HepG2 (cell line): ENCODE measurements at regions not wholly inside any gene's neighbourhood (a gene's known extent, or its start where the extent isn't known, plus 50 kb on each side); places are given as distances from the start of the nearest gene placed in this dataset.

Experiments
- ATAC-seq: fragments of 200-7000 bp; cut with Tn5 transposase; 3 replicates; pipeline ENCODE4 v1.9.1; 2020; ENCODE audit warnings: mild to moderate bottlenecking, moderate library complexity
- BruUV-seq: library from RNA; stranded (reverse); fragments of 400-500 nt; replicated peaks from 2 replicates; lab custom pipeline; 2021; lab: Mats Ljungman, UMichigan
- CTCF ChIA-PET: fragments of 300-600 bp; formaldehyde crosslinking; extraction: SDS; loops from one replicate; lab custom pipeline; 2021; ENCODE audit warnings: low total read pairs, inconsistent platforms, low intra/inter-chr PET ratio; lab: Yijun Ruan, JAX
- POLR2A ChIA-PET: fragments of 350-600 bp; sonication (Branson Sonifier 250); formaldehyde crosslinking; loops from one replicate; lab custom pipeline; 2020; ENCODE audit warnings: antibody characterized with exemption, inconsistent platforms; lab: Yijun Ruan, JAX
- DNase-seq: peaks from one replicate; pipeline ENCODE4 v3.0.0-alpha.2; 2015; ENCODE audit warnings: low spot score
- FAIRE-seq: peaks from 3 replicates; lab custom pipeline; 2011; peaks lifted over from hg19 to GRCh38; lab: Jason Lieb, UNC
- H2AFZ ChIP-seq: one replicate; pipeline ENCODE4 v1.6.1; 2011; ENCODE audit warnings: low read length, inconsistent platforms
- H3K27ac ChIP-seq: fragments of 300-600 bp; 3 replicates; pipeline ENCODE4 v1.8.0; 2011; ENCODE audit warnings: mixed run types, mild to moderate bottlenecking, mixed read lengths, low read length, inconsistent platforms; ENCODE audit not compliant: insufficient read depth; ENCODE audit errors: extremely low read length
- H3K27me3 ChIP-seq, 2 experiments: fragments of 200-600 bp in 1 of 2; 2 replicates in 1 of 2; 3 replicates in 1 of 2; pipeline versions ENCODE4 v1.6.0 to v1.8.0; 2011; ENCODE audit warnings: low read length in 2 of 2, mild to moderate bottlenecking in 2 of 2, moderate library complexity in 2 of 2, inconsistent platforms in 1 of 2; ENCODE audit not compliant: insufficient read depth in 2 of 2, control insufficient read depth in 1 of 2
- H3K36me3 ChIP-seq, 2 experiments: fragments of 200-600 bp in 1 of 2; replicated peaks in 1 of 2; 2 replicates in 1 of 2; 3 replicates in 1 of 2; pipeline versions ENCODE4 v1.5.1 to v1.8.0; 2011; ENCODE audit warnings: low read length in 2 of 2, inconsistent platforms in 1 of 2; ENCODE audit not compliant: insufficient read depth in 2 of 2, control insufficient read depth in 1 of 2
- H3K4me1 ChIP-seq: 2 replicates; pipeline ENCODE4 v1.5.1; 2012; ENCODE audit warnings: low read length, inconsistent platforms; ENCODE audit not compliant: insufficient read depth
- H3K4me2 ChIP-seq: 2 replicates; pipeline ENCODE4 v1.6.0; 2011; ENCODE audit warnings: low read depth, low read length, inconsistent platforms
- H3K4me3 ChIP-seq, 3 experiments: fragments of 200-600 bp in 1 of 3; sonication (generic), shearing (Covaris generic) in 1 of 3; replicated peaks in 1 of 3; 2 replicates each; pipeline ENCODE4 v1.5.1; 2011 to 2016; ENCODE audit warnings: low read length in 3 of 3, inconsistent platforms in 2 of 3, low read depth in 2 of 3, mild to moderate bottlenecking in 2 of 3, control low read depth in 1 of 3, mixed read lengths in 1 of 3; ENCODE audit not compliant: insufficient read depth in 1 of 3
- H3K79me2 ChIP-seq: one replicate; pipeline ENCODE4 v1.6.1; 2011; ENCODE audit warnings: low read length, inconsistent platforms; ENCODE audit not compliant: insufficient read depth
- H3K9ac ChIP-seq: 2 replicates; pipeline ENCODE4 v1.6.0; 2011; ENCODE audit warnings: mild to moderate bottlenecking, low read depth, low read length, inconsistent platforms; ENCODE audit not compliant: insufficient read depth
- H3K9me3 ChIP-seq: 2 replicates; pipeline ENCODE4 v1.5.1; 2012; ENCODE audit warnings: mild to moderate bottlenecking, low read length
- H4K20me1 ChIP-seq: 2 replicates; pipeline ENCODE4 v1.6.0; 2011; ENCODE audit warnings: inconsistent platforms, mild to moderate bottlenecking, low read length, moderate library complexity; ENCODE audit not compliant: insufficient read depth
- ARID2 ChIP-seq: sonication (generic); formaldehyde crosslinking; IDR thresholded peaks from 2 replicates; pipeline ENCODE4 v1.8.1; 2022; ENCODE audit warnings: mild to moderate bottlenecking, missing genetic modification reagents, borderline replicate concordance
- ARID5B ChIP-seq: IDR thresholded peaks from 2 replicates; pipeline ENCODE4 v1.4.0; 2020; ENCODE audit warnings: mild to moderate bottlenecking, missing genetic modification reagents
- FOXA1 ChIP-seq, 2 experiments: fragments of 450-650 bp in 1 of 2; sonication (generic) in 1 of 2; formaldehyde crosslinking in 1 of 2; IDR thresholded peaks; 2 replicates each; pipeline versions ENCODE4 v1.4.0 to v1.6.1; 2016 to 2020; ENCODE audit warnings: missing genetic modification reagents in 1 of 2
- FOXK2 ChIP-seq: fragments of 450-650 bp; IDR thresholded peaks from 2 replicates; pipeline ENCODE4 v1.6.1; 2016
- HNF1B ChIP-seq: sonication (generic); formaldehyde crosslinking; IDR thresholded peaks from 2 replicates; pipeline ENCODE4 v1.5.1; 2020; ENCODE audit warnings: mild to moderate bottlenecking, moderate library complexity, missing genetic modification reagents
- MAX ChIP-seq: IDR thresholded peaks from 2 replicates; pipeline ENCODE4 v1.6.1; 2012; ENCODE audit warnings: inconsistent platforms
- MIER2 ChIP-seq: IDR thresholded peaks from 2 replicates; pipeline ENCODE4 v1.6.1; 2016; ENCODE audit warnings: missing biosample characterization, missing genetic modification reagents
- NFYB ChIP-seq: sonication (generic); formaldehyde crosslinking; IDR thresholded peaks from 2 replicates; pipeline ENCODE4 v1.4.0; 2020; ENCODE audit warnings: missing genetic modification reagents
- SMC3 ChIP-seq: IDR thresholded peaks from 2 replicates; pipeline ENCODE4 v1.6.1; 2011; ENCODE audit warnings: low read length, improper control_type of control experiment
- STAG1 ChIP-seq: sonication (generic); formaldehyde crosslinking; IDR thresholded peaks from 2 replicates; pipeline ENCODE4 v1.4.0; 2020; ENCODE audit warnings: missing genetic modification reagents
- ZBTB46 ChIP-seq: sonication (generic); formaldehyde crosslinking; IDR thresholded peaks from 2 replicates; pipeline ENCODE4 v1.4.0; 2020; ENCODE audit warnings: mild to moderate bottlenecking, missing genetic modification reagents, borderline replicate concordance
- ZNF546 ChIP-seq: sonication (generic); formaldehyde crosslinking; conservative IDR thresholded peaks from 2 replicates; pipeline ENCODE4 v1.8.1; 2023; ENCODE audit warnings: mild to moderate bottlenecking, missing genetic modification reagents
- WGBS: methylation state at CpG from one replicate; pipeline ENCODE4 v1.1.6; 2017; ENCODE audit warnings: low lambda C conversion rate; 5-methylcytosine and 5-hydroxymethylcytosine counted together
- in situ Hi-C: cut with HindIII; loops from 2 replicates; pipeline ENCODE4 v1.10.0; 2017; ENCODE audit warnings: low pct_unique_long_range_greater_than_20kb; ENCODE audit not compliant: extremely low pct_ligation_motif_present
- intact Hi-C: fragments of 100-400 bp; cut with micrococcal nuclease; formaldehyde crosslinking; loops from one replicate; pipeline ENCODE4 v1.10.0; 2022; ENCODE audit not compliant: unreplicated experiment

- Histone ChIP-seq H3K27me3 (no peaks in the 10 kb centered on the region), H3K4me2 (no peak overlapping the region), H4K20me1 (no peaks in the 10 kb centered on the region), H3K27ac (no peak overlapping the region), H3K36me3 (no peaks in the 10 kb centered on the region), H3K79me2 (no peaks in the 10 kb centered on the region), H3K4me1 (no peaks in the 10 kb centered on the region), H2AFZ (no peak overlapping the region), H3K9me3 (peaks cover 100% of the 10 kb centered on the region), H3K9ac (no peak overlapping the region), H3K4me3 (no peak overlapping the region)
- CTCF ChIA-PET, result no interaction called here
- POLR2A ChIA-PET, result no interaction called here
- DNase-seq (no peak), ATAC-seq (no peak), FAIRE-seq (no peak)
- BruUV-seq, result no TSS peak
- WGBS, result 8% methylated on average over 2 of the region's 5 CpGs
- in situ Hi-C loops (no loop called here), intact Hi-C loops (no loop called here)
- TF ChIP-seq MAX (no peak), FOXA1 (IDR thresholded peaks at IDR 0.05) (no peak), FOXA1 (CRISPR knock-in tag; IDR thresholded peaks at IDR 0.05) (no peak), SMC3 (no peak), ARID2 (no peak), HNF1B (CRISPR knock-in tag) (no peak), STAG1 (CRISPR knock-in tag) (no peak), ZNF546 (CRISPR knock-in tag) (no peak)
These were observed 202.5 kb downstream of the UBE3A start for GRCh38 chr15:25236143-25236860.

- Histone ChIP-seq H4K20me1 (no peaks in the 10 kb centered on the region), H3K9me3 (peaks cover 100% of the 10 kb centered on the region), H3K27me3 (no peaks in the 10 kb centered on the region), H3K4me2 (no peak overlapping the region), H3K4me1 (no peaks in the 10 kb centered on the region), H3K9ac (no peak overlapping the region), H3K79me2 (no peaks in the 10 kb centered on the region), H3K36me3 (no peaks in the 10 kb centered on the region), H3K27ac (no peak overlapping the region), H2AFZ (no peak overlapping the region), H3K4me3 (no peak overlapping the region)
- FAIRE-seq, result no peak
- no CpG with 5 or more reads among the region's 3 CpGs for WGBS
- ChIA-PET POLR2A (no interaction called here), CTCF (no interaction called here)
- no peak for DNase-seq
- in situ Hi-C loops, result no loop called here
- intact Hi-C loops, result no loop called here
- no TSS peak for BruUV-seq
- no peak for ATAC-seq
- TF ChIP-seq NFYB (CRISPR knock-in tag) (no peak), MIER2 (no peak), ARID5B (CRISPR knock-in tag) (no peak), ZBTB46 (CRISPR knock-in tag) (no peak), FOXK2 (no peak)
These were observed 202.0 kb downstream of the UBE3A start for GRCh38 chr15:25236861-25237155.
